Mesenteric fat pad (tissue), 1 donor: ENCODE measurements at regions not wholly inside any gene's neighbourhood (a gene's known extent, or its start where the extent isn't known, plus 50 kb on each side); places are given as distances from the start of the nearest gene placed in this dataset.

Experiments used
- DNase-seq: peaks from one replicate; pipeline ENCODE4 v3.0.0-alpha.2; 2020; ENCODE audit warnings: low spot score
- donor health status: DM: yes; HTN: yes; CAD: no.

- DNase-seq, result no peak
Measured at GRCh38 chr13:103436057-103436654, 369.9 kb upstream of the SLC10A2 start.

- no peak for DNase-seq
Measured at GRCh38 chr13:103431856-103432255, 365.6 kb upstream of the SLC10A2 start.

- DNase-seq, result no peak
Measured at GRCh38 chr13:103430368-103430767, 364.2 kb upstream of the SLC10A2 start.

- no peak for DNase-seq
Measured at GRCh38 chr13:103410002-103410401, 343.8 kb upstream of the SLC10A2 start.

- DNase-seq, result no peak
Measured at GRCh38 chr13:103406967-103407366, 340.8 kb upstream of the SLC10A2 start.

GRCh38 chr13:103405297-103405696 is 339.1 kb upstream of the SLC10A2 start:
- DNase-seq, result no peak

- no peak for DNase-seq
Measured at GRCh38 chr13:103403814-103404213, 337.6 kb upstream of the SLC10A2 start.

- DNase-seq, result no peak
Measured at GRCh38 chr13:103403148-103403740, 337.0 kb upstream of the SLC10A2 start.

GRCh38 chr13:103395139-103395538 is 328.9 kb upstream of the SLC10A2 start:
- DNase-seq, result no peak

GRCh38 chr13:103394618-103395017 is 328.4 kb upstream of the SLC10A2 start:
- no peak for DNase-seq

GRCh38 chr13:103391936-103392335 is 325.7 kb upstream of the SLC10A2 start:
- DNase-seq, result no peak

- no peak for DNase-seq
Measured at GRCh38 chr13:103388839-103389238, 322.6 kb upstream of the SLC10A2 start.

GRCh38 chr13:103386341-103386740 is 320.1 kb upstream of the SLC10A2 start:
- no peak for DNase-seq

GRCh38 chr13:103373916-103374315 is 307.7 kb upstream of the SLC10A2 start:
- no peak for DNase-seq

- DNase-seq, result no peak
Measured at GRCh38 chr13:103371271-103371670, 305.1 kb upstream of the SLC10A2 start.

- no peak for DNase-seq
Measured at GRCh38 chr13:103370790-103371189, 304.6 kb upstream of the SLC10A2 start.

GRCh38 chr13:103358255-103358932 is 292.2 kb upstream of the SLC10A2 start:
- no peak for DNase-seq

- no peak for DNase-seq
Measured at GRCh38 chr13:103356226-103356864, 290.1 kb upstream of the SLC10A2 start.

- no peak for DNase-seq
Measured at GRCh38 chr13:103354171-103354570, 288.0 kb upstream of the SLC10A2 start.

GRCh38 chr13:103351035-103351828 is 285.0 kb upstream of the SLC10A2 start:
- no peak for DNase-seq

GRCh38 chr13:103350147-103350546 is 283.9 kb upstream of the SLC10A2 start:
- no peak for DNase-seq
